ENCODE measurements at regions not wholly inside any gene's neighbourhood (a gene's known extent, or its start where the extent isn't known, plus 50 kb on each side); places are given as distances from the start of the nearest gene placed in this dataset.

DNA sequence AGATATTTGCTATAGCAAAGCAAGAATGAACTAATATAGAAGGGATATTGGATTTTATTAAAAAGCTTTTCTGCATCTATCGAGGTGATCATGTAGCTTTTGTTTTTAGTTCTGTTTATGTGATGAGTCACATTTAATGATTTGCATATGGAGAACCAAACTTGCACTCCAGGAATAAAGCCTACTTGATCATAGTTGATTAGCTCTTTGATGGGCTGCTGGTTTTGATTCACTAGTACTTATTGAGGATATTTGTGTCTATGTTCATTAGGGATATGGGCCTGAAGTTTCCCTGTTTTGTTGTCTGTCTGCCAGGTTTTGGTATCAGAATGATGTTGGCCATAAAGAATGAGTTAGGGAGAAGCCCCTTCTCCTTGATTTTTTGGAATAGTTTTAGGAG lies 310.7 kb downstream of the ARPP21 start:
- TF ChIP-seq, protein P1, sequence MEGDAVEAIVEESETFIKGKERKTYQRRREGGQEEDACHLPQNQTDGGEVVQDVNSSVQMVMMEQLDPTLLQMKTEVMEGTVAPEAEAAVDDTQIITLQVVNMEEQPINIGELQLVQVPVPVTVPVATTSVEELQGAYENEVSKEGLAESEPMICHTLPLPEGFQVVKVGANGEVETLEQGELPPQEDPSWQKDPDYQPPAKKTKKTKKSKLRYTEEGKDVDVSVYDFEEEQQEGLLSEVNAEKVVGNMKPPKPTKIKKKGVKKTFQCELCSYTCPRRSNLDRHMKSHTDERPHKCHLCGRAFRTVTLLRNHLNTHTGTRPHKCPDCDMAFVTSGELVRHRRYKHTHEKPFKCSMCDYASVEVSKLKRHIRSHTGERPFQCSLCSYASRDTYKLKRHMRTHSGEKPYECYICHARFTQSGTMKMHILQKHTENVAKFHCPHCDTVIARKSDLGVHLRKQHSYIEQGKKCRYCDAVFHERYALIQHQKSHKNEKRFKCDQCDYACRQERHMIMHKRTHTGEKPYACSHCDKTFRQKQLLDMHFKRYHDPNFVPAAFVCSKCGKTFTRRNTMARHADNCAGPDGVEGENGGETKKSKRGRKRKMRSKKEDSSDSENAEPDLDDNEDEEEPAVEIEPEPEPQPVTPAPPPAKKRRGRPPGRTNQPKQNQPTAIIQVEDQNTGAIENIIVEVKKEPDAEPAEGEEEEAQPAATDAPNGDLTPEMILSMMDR (IDR thresholded peaks at IDR 0.05) = no peak
- no peak for TF ChIP-seq POLR2A (IDR thresholded peaks at IDR 0.05)
